Lung (tissue), 11 donors: ENCODE measurements at regions not wholly inside any gene's neighbourhood (a gene's known extent, or its start where the extent isn't known, plus 50 kb on each side); places are given as distances from the start of the nearest gene placed in this dataset.

ENCODE experiments used
- ATAC-seq: fragments of 200-7000 bp; cut with Tn5 transposase; one replicate; pipeline ENCODE4 v1.9.1; 2020; ENCODE audit warnings: moderate number of reproducible peaks; ENCODE audit not compliant: insufficient read depth, low FRiP score
- DNase-seq, 3 donors: peaks; one replicate each; pipeline ENCODE4 v3.0.0-alpha.2; 2013 to 2017
- H3K27ac ChIP-seq, 2 donors: one replicate each; pipeline ENCODE4 v1.5.1; 2013; ENCODE audit warnings: mild to moderate bottlenecking in 2 of 2, moderate library complexity in 2 of 2, control low read depth in 1 of 2, inconsistent platforms in 1 of 2, low read depth in 1 of 2, low read length in 1 of 2
- H3K27me3 ChIP-seq, 3 donors: one replicate each; pipeline ENCODE4 v1.5.1; 2013; ENCODE audit warnings: low read length in 2 of 3; ENCODE audit not compliant: control insufficient read depth in 3 of 3, insufficient read depth in 3 of 3
- H3K36me3 ChIP-seq, 4 donors: one replicate each; pipeline ENCODE4 v1.5.1; 2013; ENCODE audit warnings: low read length in 4 of 4, mild to moderate bottlenecking in 1 of 4, moderate library complexity in 1 of 4; ENCODE audit not compliant: control insufficient read depth in 4 of 4, insufficient read depth in 4 of 4
- H3K4me1 ChIP-seq, 5 donors: one replicate each; pipeline ENCODE4 v1.5.1; 2013; ENCODE audit warnings: low read length in 5 of 5, mild to moderate bottlenecking in 2 of 5, moderate library complexity in 1 of 5; ENCODE audit not compliant: control insufficient read depth in 5 of 5, insufficient read depth in 5 of 5
- H3K4me3 ChIP-seq: one replicate; pipeline ENCODE4 v1.5.1; 2013; ENCODE audit warnings: mild to moderate bottlenecking, control low read depth, moderate library complexity
- H3K9ac ChIP-seq, 2 donors: one replicate each; pipeline ENCODE4 v1.5.1; 2013; ENCODE audit warnings: low read length in 2 of 2, control low read depth in 1 of 2; ENCODE audit not compliant: insufficient read depth in 1 of 2
- H3K9me3 ChIP-seq, 4 donors: one replicate each; pipeline ENCODE4 v1.5.1; 2013; ENCODE audit warnings: low read length in 3 of 4, mild to moderate bottlenecking in 1 of 4, moderate library complexity in 1 of 4; ENCODE audit not compliant: control insufficient read depth in 4 of 4, insufficient read depth in 3 of 4
- CTCF ChIP-seq: IDR thresholded peaks from 2 replicates; pipeline ENCODE4 v1.5.1; 2012; ENCODE audit warnings: mild to moderate bottlenecking; ENCODE audit errors: control extremely low read depth, extremely low read depth
- WGBS, 2 donors: extraction: QIAGEN DNeasy Blood & Tissue Kit; methylation state at CpG; one replicate each; pipeline ENCODE4 v1.1.7; 2013; 5-methylcytosine and 5-hydroxymethylcytosine counted together
- donor health status: control.
- donor health status: control.
- donor health status: Bipolar disorder and iron deficiency.
- donor health status: healthy.
- donor health status: DM: yes; HTN: yes; CAD: no.

GRCh38 chr2:207390302-207391095, 139.3 kb upstream of the CREB1 start:
- no peak for TF ChIP-seq CTCF

GRCh38 chr2:207394203-207394781, 135.5 kb upstream of the CREB1 start:
- Histone ChIP-seq H3K4me3 (no peak overlapping the region), H3K4me1 (peaks cover 0 to 4% (median 0%) of the 10 kb centered on the region in 5 donors), H3K9ac (no peak overlapping the region), H3K27ac (peak overlapping the region in 1 of 2 donors; percentile 58), H3K27me3 (no peaks in the 10 kb centered on the region), H3K9me3 (no peaks in the 10 kb centered on the region), H3K36me3 (no peaks in the 10 kb centered on the region)
- DNase-seq (no peak), ATAC-seq (no peak)
- TF ChIP-seq CTCF = no peak
- 84 to 88% methylated on average over 4 of the region's 4 CpGs for WGBS, 2 donors

More at GRCh38 chr2:207390302-207391095, 139.3 kb upstream of the CREB1 start:
- Histone ChIP-seq H3K27me3 (no peaks in the 10 kb centered on the region), H3K4me3 (no peak overlapping the region), H3K36me3 (no peaks in the 10 kb centered on the region), H3K9ac (no peak overlapping the region), H3K27ac (no peak overlapping the region), H3K9me3 (no peaks in the 10 kb centered on the region), H3K4me1 (peaks cover 0 to 4% (median 0%) of the 10 kb centered on the region in 5 donors)
- no peak for DNase-seq
- no peak for ATAC-seq
- WGBS, 2 donors = 78 to 93% methylated on average over 4 of the region's 4 CpGs

- no peaks in the 10 kb centered on the region for H3K27me3 ChIP-seq
- H3K9me3 ChIP-seq = no peaks in the 10 kb centered on the region
- WGBS, 2 donors = 53 to 67% methylated on average over 7 of the region's 7 CpGs
- H3K9ac ChIP-seq = no peak overlapping the region
- H3K4me3 ChIP-seq = no peak overlapping the region
- no peaks in the 10 kb centered on the region for H3K36me3 ChIP-seq
- peak; percentile 53 for ATAC-seq
- peak overlapping the region in 1 of 2 donors; percentile 66 for H3K27ac ChIP-seq
- TF ChIP-seq CTCF = no peak
- peak in 1 of 3 donors; percentile 12 for DNase-seq
- peaks cover 0 to 4% (median 0%) of the 10 kb centered on the region in 5 donors for H3K4me1 ChIP-seq
These were observed 134.8 kb upstream of the CREB1 start for GRCh38 chr2:207394812-207395534.
